Natural killer cell treated with Interleukin-12 subunit alpha and Interleukin-12 subunit beta and Interleukin-15 and Interleukin-18, amount 100 ng/mL, for 72 hours (primary cell): ENCODE measurements at regions not wholly inside any gene's neighbourhood (a gene's known extent, or its start where the extent isn't known, plus 50 kb on each side); places are given as distances from the start of the nearest gene placed in this dataset.

Experiments
- ATAC-seq, 2 donors: fragments of 150-1000 bp; cut with Tn5 transposase in 1 of 2; sonication (Bioruptor Pico), chemical (Tn5 transposase) in 1 of 2; 2 replicates each; pipeline ENCODE4 v1.10.0; 2021
- DNase-seq: peaks from one replicate; pipeline ENCODE4 v3.0.0; 2022; ENCODE audit warnings: low spot score
- H3K27ac Mint-ChIP-seq, 2 donors: 1 replicate in 1 of 2; 2 replicates in 1 of 2; pipeline ENCODE4 v1.8.0; 2022; ENCODE audit warnings: mixed read lengths in 2 of 2, mild to moderate bottlenecking in 1 of 2, moderate library complexity in 1 of 2
- H3K27me3 Mint-ChIP-seq, 2 donors: 1 replicate in 1 of 2; 2 replicates in 1 of 2; pipeline ENCODE4 v1.8.0; 2022; ENCODE audit warnings: mixed read lengths in 2 of 2
- H3K36me3 Mint-ChIP-seq: one replicate; pipeline ENCODE4 v1.8.0; 2022; ENCODE audit warnings: mixed read lengths
- H3K4me1 Mint-ChIP-seq, 2 donors: 1 replicate in 1 of 2; 2 replicates in 1 of 2; pipeline ENCODE4 v1.8.0; 2022; ENCODE audit warnings: low read depth in 2 of 2, mixed read lengths in 2 of 2, mild to moderate bottlenecking in 1 of 2
- H3K4me3 Mint-ChIP-seq: one replicate; pipeline ENCODE4 v1.8.0; 2022; ENCODE audit warnings: mixed read lengths
- H3K9me3 Mint-ChIP-seq: 2 replicates; pipeline ENCODE4 v1.8.0; 2022; ENCODE audit warnings: mixed read lengths

GRCh38 chrX:39818750-39819149, 279.0 kb downstream of the BCOR start:
- peaks cover 0 to 32% of the 10 kb centered on the region in 2 donors for H3K27me3 Mint-ChIP-seq
- H3K27ac Mint-ChIP-seq, result no peak overlapping the region
- DNase-seq (no peak), ATAC-seq (no peak)
- no peaks in the 10 kb centered on the region for H3K9me3 Mint-ChIP-seq
- H3K36me3 Mint-ChIP-seq, result no peaks in the 10 kb centered on the region
- peaks cover 11 to 13% of the 10 kb centered on the region in 2 donors for H3K4me1 Mint-ChIP-seq
- no peak overlapping the region for H3K4me3 Mint-ChIP-seq

- no peak for ATAC-seq
- Mint-ChIP-seq H3K4me3 (peak overlapping the region; percentile 68), H3K27ac (no peak overlapping the region), H3K36me3 (no peaks in the 10 kb centered on the region), H3K4me1 (peaks cover 11 to 14% of the 10 kb centered on the region in 2 donors), H3K27me3 (peaks cover 0 to 34% of the 10 kb centered on the region in 2 donors), H3K9me3 (no peaks in the 10 kb centered on the region)
- DNase-seq, result no peak
Measured at GRCh38 chrX:39819921-39820849, 277.6 kb downstream of the BCOR start.

GRCh38 chrX:39820938-39821708, 276.6 kb downstream of the BCOR start:
- DNase-seq (no peak), ATAC-seq (peak; percentile 20 to 41)
- H3K4me3 Mint-ChIP-seq, result peak overlapping the region; percentile 68
- H3K9me3 Mint-ChIP-seq, result no peaks in the 10 kb centered on the region
- H3K27ac Mint-ChIP-seq, result no peak overlapping the region
- peaks cover 7 to 10% of the 10 kb centered on the region in 2 donors for H3K4me1 Mint-ChIP-seq
- H3K36me3 Mint-ChIP-seq, result no peaks in the 10 kb centered on the region
- H3K27me3 Mint-ChIP-seq, result peaks cover 0 to 34% of the 10 kb centered on the region in 2 donors

DNA sequence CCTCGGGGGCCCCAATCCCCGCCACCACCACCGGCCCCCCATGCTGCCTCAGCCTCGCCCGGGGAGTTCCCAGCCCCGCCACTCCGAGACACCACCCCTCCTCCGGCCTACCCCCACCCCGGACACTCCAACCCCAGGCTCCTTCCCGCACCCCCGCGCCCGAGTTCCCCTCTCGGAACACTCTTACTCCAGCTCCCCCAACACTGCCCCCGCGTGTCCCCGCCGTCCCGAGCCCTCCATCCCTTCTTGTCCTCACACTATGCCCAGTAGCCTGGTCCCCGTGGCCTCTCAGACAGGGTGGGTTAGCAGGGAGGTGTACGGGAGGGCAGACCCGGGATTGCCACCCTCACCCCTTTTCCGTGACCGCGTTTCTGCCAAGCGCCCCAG, 276.1 kb downstream of the BCOR start:
- Mint-ChIP-seq H3K4me3 (no peak overlapping the region), H3K27me3 (peaks cover 0 to 33% of the 10 kb centered on the region in 2 donors), H3K4me1 (peaks cover 7 to 10% of the 10 kb centered on the region in 2 donors), H3K36me3 (no peaks in the 10 kb centered on the region), H3K9me3 (no peaks in the 10 kb centered on the region), H3K27ac (no peak overlapping the region)
- DNase-seq (no peak), ATAC-seq (peak in 1 of 2 donors; percentile 8)

- no peaks in the 10 kb centered on the region for H3K36me3 Mint-ChIP-seq
- DNase-seq (no peak), ATAC-seq (no peak)
- H3K27ac Mint-ChIP-seq, result no peak overlapping the region
- H3K9me3 Mint-ChIP-seq, result no peaks in the 10 kb centered on the region
- H3K27me3 Mint-ChIP-seq, result peaks cover 0 to 31% of the 10 kb centered on the region in 2 donors
- peaks cover 7% of the 10 kb centered on the region in 2 donors for H3K4me1 Mint-ChIP-seq
- no peak overlapping the region for H3K4me3 Mint-ChIP-seq
Measured at GRCh38 chrX:39822133-39822748, 275.5 kb downstream of the BCOR start.

DNA sequence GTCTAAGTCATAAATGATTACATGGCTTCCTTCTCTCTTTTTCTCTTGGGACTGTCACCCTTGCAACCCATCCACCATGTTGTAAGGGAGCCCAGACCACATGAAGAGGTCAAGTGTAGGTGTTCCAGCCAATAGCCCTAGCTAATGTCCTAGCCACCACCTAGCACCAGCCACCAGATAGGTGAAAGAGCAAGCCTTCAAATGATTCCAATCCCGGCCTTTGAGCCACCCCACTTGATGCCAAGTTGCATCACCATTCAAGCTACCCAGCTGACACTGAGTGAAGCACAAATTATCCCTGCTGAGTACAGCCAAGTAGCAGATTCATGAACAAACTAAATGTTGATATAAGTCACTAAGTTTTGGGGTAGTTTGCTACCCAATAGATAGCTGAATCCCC, 274.3 kb downstream of the BCOR start:
- Mint-ChIP-seq H3K27me3 (peaks cover 0 to 29% of the 10 kb centered on the region in 2 donors), H3K4me1 (peaks cover 7% of the 10 kb centered on the region in 2 donors), H3K36me3 (no peaks in the 10 kb centered on the region), H3K27ac (no peak overlapping the region), H3K4me3 (no peak overlapping the region), H3K9me3 (no peaks in the 10 kb centered on the region)
- ATAC-seq (no peak), DNase-seq (no peak)

- peaks cover 0 to 27% of the 10 kb centered on the region in 2 donors for H3K27me3 Mint-ChIP-seq
- H3K4me3 Mint-ChIP-seq, result peak overlapping the region; percentile 37
- ATAC-seq (no peak), DNase-seq (no peak)
- no peak overlapping the region for H3K27ac Mint-ChIP-seq
- H3K4me1 Mint-ChIP-seq, result peaks cover 7% of the 10 kb centered on the region in 2 donors
- no peaks in the 10 kb centered on the region for H3K36me3 Mint-ChIP-seq
- no peaks in the 10 kb centered on the region for H3K9me3 Mint-ChIP-seq
Measured at GRCh38 chrX:39823854-39824253, 273.9 kb downstream of the BCOR start.

DNA sequence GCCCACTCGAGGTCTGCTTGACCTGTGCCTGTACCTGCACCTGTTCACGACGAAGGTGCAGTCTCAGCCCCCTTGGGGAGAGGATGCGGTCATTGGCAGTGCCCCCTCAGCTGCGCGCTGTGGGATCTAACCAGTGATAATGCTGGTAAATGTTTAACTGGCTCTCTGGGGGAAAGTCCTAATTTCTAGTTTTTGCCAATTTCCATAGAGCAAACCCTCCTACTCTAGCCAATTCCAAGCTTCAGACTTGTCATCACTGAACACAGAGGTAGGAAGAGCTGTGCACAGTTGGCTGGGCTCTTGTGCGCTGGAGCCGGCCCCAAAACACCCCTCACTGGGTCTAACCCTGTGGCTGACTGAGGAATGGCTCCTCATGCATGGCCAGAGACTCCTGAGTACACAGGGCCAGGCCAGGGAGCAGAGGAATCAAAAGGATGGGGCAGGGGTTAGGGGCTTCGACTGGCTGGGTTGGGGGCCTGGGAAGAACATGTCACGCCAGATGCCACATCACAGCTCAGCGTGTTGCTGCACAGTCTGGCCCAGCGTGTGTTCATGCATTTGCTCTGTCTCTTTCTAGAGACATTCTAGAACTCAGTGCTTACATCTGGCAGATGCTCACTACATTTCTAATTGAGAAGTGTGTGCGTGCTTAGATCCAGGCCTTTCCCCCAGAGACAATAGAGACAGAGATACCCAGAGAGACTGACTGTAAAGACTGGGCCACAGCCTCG, 270.8 kb downstream of the BCOR start:
- Mint-ChIP-seq H3K27ac (no peak overlapping the region), H3K27me3 (peaks cover 0 to 17% of the 10 kb centered on the region in 2 donors), H3K36me3 (no peaks in the 10 kb centered on the region), H3K4me1 (peaks cover 7% of the 10 kb centered on the region in 2 donors), H3K9me3 (no peaks in the 10 kb centered on the region), H3K4me3 (no peak overlapping the region)
- DNase-seq (no peak), ATAC-seq (no peak)

DNA sequence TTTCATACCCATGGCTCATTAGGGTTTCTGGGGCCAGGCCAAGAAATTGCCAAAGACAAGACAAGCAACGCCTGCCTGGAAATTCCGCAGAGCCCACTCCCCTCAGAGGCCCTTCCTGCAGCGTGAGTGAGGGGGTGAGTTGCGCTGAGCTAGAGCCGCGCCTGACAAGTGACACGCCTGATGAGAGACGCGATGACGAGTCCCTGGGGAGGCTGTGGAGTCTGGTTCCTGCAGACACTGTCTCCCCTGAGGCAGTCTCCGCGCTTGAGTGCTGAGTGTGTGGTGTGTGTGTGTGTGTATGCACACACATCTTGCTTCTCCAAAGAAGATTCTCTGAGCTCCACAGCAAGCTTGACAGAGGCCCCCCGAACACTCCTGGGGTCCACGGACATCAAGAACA, 269.8 kb downstream of the BCOR start:
- Mint-ChIP-seq H3K27ac (no peak overlapping the region), H3K27me3 (peaks cover 0 to 14% of the 10 kb centered on the region in 2 donors), H3K36me3 (no peaks in the 10 kb centered on the region), H3K4me1 (peaks cover 7% of the 10 kb centered on the region in 2 donors), H3K4me3 (no peak overlapping the region), H3K9me3 (no peaks in the 10 kb centered on the region)
- DNase-seq (no peak), ATAC-seq (no peak)

DNA sequence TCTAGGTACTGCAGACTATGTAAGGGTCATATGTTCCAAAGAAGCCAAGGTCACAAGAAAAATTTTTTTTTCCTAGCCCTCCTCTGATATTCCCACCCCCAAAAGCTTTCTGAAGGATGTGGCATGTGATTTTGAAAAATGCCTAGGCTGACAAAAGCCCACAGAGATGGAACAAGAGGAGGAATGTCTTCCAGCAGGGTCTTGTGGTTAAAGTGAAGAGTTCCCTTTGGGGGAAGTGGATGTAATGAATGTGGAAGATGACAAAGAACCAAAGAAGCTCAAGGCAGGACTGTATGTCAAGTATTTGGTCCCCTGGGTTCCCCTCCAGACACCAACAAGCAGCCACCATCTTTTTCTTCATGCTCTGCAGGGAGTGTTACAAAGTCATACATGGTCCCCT, 268.8 kb downstream of the BCOR start:
- DNase-seq, result no peak
- Mint-ChIP-seq H3K27me3 (peaks cover 0 to 9% of the 10 kb centered on the region in 2 donors), H3K36me3 (no peaks in the 10 kb centered on the region), H3K9me3 (no peaks in the 10 kb centered on the region), H3K4me1 (peaks cover 3% of the 10 kb centered on the region in 2 donors), H3K4me3 (no peak overlapping the region), H3K27ac (no peak overlapping the region)
- no peak for ATAC-seq

DNA sequence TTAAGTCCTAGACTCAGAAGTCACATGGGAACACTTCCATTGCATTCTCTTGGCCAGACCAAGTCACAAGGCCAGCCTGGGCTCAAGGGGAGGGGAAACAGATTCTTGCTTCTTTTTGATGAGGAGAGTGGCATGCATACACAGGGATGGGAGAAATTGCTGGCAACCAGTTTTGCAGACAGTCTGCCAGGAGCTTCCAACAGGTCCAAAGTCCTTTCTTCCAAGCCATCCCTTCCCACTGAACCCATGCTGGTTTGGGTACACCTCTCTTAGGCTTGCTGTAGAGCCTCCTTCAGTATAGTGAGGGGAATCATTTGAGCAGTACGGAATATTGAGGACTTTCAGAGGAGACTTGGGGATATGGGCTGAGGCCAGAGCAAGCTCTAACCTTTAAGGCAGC, 267.8 kb downstream of the BCOR start:
- Mint-ChIP-seq H3K27me3 (peaks cover 0 to 6% of the 10 kb centered on the region in 2 donors), H3K4me1 (no peaks in the 10 kb centered on the region), H3K36me3 (no peaks in the 10 kb centered on the region), H3K27ac (no peak overlapping the region), H3K9me3 (no peaks in the 10 kb centered on the region), H3K4me3 (no peak overlapping the region)
- DNase-seq, result no peak
- no peak for ATAC-seq

DNA sequence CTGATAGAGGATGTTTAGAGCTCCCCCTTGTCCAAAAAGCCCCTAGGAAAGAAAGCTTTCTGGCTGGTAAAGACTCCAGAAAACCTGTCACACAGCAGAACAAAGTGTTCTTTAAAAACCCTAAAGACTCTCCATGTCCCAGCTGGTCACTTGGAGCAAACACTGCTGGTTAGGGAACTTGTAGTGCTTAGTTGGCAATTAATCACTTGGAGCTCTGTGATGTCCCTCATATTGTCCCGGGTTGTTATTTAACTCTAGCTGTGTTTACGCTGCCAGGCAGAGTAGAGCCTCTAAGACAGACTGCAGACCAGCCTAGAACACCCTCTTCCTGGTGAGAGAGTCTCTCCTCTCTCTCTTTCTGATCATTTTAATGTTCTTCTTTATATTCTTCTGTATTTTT, 267.3 kb downstream of the BCOR start:
- Mint-ChIP-seq H3K27me3 (peaks cover 0 to 6% of the 10 kb centered on the region in 2 donors), H3K36me3 (no peaks in the 10 kb centered on the region), H3K9me3 (no peaks in the 10 kb centered on the region), H3K4me3 (no peak overlapping the region), H3K27ac (no peak overlapping the region), H3K4me1 (no peaks in the 10 kb centered on the region)
- ATAC-seq (no peak), DNase-seq (no peak)

GRCh38 chrX:39832211-39832610, 265.5 kb downstream of the BCOR start:
- H3K4me3 Mint-ChIP-seq, result no peak overlapping the region
- DNase-seq (no peak), ATAC-seq (no peak)
- no peaks in the 10 kb centered on the region for H3K4me1 Mint-ChIP-seq
- no peak overlapping the region for H3K27ac Mint-ChIP-seq
- peaks cover 0 to 6% of the 10 kb centered on the region in 2 donors for H3K27me3 Mint-ChIP-seq
- no peaks in the 10 kb centered on the region for H3K9me3 Mint-ChIP-seq
- H3K36me3 Mint-ChIP-seq, result no peaks in the 10 kb centered on the region
